ENCODE measurements at regions not wholly inside any gene's neighbourhood (a gene's known extent, or its start where the extent isn't known, plus 50 kb on each side); places are given as distances from the start of the nearest gene placed in this dataset.

DNA sequence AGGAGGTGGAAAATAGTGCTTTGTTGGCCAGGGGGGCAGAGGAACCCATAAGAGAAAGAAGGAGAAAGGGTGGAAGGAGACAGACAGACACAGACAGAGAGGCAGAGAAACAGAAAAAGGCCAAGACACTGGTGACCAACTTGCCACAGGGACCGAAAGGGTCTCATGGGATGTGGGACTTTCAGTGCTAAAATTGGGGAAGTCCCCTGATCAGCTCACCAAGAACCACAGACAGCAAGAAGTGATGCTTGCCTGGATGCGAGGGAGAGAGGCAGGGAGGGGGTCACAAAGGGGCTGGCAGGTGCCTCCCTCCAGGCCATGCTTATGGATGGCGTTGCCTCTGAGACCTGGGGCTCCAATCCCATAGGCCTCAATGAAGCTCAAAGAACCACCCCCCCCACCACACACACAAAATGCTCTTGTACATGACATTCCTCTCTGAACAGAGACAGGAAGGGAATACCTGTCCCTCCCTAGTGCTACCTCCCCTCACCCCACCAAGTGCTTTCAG, 413.4 kb downstream of the MN1 start:
- no peak for DNase-seq (ENCODE audit: low read depth)

DNA sequence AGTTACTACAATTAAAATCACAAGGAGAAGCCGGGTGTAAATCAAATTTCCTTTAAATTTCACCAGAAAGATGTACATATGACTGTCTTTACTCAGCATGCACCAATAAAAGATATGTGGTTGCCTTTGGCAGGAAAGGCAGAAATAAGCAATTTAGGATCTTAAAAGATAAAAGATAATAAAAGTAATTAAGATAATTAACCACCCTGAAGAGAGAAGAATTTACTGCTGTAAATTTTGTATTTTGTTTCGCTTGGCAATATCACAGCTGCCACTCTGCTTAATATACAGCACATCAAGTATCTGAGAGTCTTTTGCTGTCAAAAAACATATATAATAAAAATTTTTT, 411.9 kb downstream of the MN1 start:
- DNase-seq (ENCODE audit: low read depth) = no peak

DNA sequence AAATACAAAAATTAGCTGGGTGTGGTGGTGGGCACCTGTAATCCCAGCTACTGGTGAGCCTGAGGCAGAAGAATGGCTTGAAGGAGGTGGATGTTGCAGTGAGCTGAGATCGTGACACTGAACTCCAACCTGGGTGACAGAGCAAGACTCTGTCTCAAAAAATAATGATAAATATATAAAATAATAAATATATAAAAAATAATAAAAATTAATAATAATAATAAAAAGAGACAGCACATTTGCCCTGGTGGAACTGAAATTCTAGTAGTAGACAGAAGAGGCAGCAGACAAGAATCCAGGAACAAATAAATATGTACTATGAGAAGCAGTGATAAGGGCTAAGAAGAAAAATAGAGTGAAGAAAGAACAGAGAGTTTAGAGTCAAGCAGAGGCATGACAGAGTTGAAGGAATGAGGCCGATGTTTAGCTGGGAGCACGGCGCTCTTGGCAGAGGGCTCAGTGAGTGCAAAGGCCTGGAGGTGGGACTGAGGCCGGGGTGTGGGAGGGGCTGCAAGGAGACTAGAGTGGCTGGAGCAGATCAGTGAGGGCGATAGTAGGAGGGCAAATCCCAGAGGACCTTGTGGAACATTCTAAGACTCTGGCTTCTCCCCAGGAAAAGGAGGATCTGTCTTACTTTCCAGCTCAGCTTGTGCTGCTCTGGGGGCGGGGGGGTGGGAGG, 410.3 kb downstream of the MN1 start:
- DNase-seq (ENCODE audit: low read depth) = no peak

DNA sequence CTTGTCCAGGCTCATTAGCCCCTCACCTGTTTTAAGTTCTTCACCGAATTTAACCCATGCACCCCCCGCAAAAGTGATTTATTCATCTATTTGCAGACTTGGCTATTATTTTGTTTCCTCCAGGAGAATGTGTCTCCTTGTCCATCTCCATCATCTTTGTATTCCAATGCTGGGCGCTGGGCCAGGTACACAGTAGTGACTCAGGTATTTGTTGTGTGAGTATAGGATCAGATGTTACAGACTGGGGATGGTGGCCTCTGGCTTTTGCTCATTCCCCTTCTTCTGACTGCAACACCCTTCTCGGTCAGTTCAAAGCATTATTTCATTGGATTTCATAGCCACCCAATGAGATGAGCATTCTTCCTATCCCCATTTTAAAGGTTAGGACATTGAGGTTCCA, 408.2 kb downstream of the MN1 start:
- no peak for DNase-seq (ENCODE audit: low read depth)

DNA sequence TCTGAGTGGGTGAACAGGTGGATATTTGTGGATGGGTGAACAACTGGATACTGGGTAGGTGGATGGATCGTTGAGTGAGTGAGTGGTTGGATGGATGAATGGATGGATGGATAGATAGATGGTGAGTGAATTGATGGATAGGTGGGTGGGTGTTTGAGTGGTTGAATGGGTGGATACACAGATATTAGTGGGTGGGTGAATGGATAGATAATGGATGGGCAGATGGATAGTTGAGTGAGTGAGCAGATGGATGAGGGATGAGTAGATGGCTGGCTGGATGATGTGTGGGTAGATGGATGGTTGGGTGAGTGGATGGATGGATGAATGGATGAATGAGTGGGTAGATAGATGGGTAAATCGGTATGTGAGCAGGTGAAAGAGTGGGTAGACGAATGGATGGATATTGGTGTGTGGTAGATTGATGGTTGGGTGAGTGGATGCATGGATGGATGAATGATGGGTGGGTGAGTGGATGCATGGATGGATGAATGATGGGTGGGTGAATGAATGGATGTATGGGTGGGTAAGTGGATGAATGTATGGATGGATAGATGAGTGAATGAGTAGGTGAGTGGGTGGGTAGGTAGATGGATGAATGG, 406.7 kb downstream of the MN1 start:
- DNase-seq (ENCODE audit: low read depth) = no peak

DNA sequence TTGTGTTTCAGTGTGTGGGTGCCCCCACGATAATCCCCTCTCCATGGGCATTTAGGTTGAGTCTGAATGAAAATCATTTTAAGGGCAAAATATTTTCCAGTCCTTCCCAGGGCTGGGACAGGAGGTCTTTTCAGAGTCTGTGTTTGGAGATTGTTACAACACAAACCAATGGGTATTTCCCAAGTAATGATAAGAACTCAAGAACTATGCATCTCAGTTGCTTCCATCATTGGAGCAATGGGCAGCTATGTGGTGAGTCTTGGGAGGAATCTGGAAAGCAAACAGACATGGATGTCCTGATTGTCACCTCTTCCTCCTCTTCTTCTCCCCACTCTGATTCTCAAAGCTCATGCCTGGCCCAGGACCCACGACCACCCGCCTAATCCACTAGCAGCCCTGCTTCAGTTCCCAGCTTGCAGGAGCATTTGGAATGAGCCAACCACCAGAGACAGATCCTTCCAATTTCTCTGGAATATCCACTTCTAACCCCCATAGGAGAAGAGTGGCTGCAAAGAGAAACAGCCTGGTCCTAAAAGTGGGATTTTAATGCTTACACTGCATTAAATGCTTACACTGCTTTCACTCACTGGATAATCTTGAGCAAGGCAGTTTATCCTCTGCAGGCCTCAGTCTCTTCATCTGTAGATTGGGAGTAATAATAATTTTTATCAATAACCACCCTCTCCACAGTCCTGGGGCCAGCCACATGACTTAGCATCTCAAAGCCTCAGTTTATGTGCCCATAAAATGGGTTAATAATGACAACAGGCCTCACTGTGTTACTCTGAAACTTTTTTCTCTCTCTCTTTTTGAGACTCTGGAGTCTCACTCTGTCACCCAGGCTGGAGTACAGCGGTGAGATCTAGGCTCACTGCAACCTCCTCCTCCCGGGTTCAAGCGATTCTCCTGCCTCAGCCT, 404.3 kb downstream of the MN1 start:
- no peak for DNase-seq (ENCODE audit: low read depth)

DNA sequence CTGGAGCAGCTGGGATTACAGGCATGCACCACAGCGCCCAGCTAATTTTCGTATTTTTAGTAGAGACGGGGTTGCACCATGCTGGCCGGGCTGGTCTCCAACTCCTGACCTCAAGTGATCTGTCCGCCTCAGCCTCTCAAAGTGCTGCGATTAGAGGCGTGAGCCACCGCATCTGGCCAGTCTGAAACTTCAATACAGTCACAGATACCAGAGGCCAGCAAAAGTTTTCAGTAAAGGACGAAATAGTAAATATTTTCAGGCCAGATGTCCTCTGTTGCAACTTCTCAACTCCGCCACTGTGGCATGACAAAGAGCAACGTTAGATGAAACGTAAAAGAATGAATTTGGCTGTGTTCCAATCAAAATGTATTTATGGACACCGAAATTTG, 403.6 kb downstream of the MN1 start:
- DNase-seq (ENCODE audit: low read depth) = no peak

DNA sequence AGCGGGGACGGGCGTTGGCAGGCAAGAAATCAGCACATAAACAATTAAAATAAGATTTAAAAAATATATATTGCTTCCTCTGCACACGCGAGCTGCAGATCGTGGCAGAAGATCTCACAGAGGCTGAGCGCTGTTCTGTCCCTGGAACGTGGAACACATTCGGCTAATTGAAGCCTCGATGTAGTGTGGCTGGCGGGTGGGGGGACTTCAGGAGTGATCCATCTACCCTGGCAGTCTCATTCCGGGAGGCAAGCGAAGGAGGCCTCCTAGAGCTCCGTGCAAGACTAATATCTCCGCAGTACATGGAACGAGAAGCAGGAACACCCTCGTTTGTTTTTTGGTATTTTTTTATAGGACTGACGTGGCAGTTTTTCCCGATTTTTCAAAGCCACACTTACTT, 402.4 kb downstream of the MN1 start:
- DNase-seq (ENCODE audit: low read depth) = no peak

DNA sequence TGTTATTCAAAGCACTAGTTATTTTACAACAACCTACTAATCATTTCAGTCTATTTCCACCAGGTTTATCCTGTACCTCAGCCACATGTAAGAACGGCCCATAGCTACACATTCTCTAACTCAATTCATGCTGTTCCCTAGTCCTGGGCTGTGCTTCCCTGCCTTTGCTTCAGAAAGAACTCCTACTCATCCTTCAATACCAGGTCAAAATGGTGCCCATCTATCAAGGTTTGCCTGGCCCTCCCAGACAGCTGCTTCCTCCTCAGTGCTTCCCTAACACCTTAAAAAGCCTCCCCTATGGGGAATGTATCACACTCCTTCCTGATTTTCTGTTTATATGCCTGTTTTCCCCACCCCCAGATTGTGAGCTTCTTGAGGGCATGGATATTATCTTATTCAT, 400.7 kb downstream of the MN1 start:
- DNase-seq (ENCODE audit: low read depth) = no peak

DNA sequence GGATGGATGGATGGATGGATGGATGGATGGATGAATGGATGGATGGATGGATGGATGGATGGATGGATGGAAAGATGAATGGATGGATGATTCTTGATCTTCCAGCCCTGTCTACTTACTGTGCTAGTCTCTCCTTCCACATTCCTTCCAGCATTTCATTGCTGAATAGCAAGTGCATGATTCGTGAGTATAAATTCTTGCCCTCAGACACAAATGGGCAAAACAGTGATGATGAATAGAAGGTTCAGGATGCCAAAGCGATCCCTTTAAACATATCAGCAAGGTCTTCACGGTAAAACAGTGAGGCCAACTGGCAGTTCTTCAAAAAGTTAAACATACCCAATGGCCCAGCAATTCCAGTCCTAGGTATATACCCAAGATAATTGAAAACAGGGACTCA, 400.2 kb downstream of the MN1 start:
- no peak for DNase-seq (ENCODE audit: low read depth)

DNA sequence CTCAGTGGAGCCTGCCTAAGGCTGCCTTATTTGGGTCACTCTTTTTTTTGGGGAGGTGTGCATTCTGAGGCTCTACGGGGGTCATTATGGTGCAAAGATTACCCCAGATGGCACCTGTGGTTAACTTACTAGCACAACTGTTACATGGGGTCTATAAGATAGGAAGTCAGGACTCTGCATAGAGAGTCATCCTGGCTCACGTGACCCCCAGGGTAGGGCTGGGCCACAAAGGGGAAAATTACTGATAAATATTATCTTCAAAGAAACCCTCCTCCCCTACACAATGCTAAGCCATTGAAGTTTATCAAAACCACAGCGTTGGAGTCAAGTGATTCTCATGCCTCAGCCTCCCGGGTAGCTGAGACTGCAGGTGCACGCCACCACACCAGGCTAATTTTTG, 397.1 kb downstream of the MN1 start:
- no peak for DNase-seq (ENCODE audit: low read depth)

DNA sequence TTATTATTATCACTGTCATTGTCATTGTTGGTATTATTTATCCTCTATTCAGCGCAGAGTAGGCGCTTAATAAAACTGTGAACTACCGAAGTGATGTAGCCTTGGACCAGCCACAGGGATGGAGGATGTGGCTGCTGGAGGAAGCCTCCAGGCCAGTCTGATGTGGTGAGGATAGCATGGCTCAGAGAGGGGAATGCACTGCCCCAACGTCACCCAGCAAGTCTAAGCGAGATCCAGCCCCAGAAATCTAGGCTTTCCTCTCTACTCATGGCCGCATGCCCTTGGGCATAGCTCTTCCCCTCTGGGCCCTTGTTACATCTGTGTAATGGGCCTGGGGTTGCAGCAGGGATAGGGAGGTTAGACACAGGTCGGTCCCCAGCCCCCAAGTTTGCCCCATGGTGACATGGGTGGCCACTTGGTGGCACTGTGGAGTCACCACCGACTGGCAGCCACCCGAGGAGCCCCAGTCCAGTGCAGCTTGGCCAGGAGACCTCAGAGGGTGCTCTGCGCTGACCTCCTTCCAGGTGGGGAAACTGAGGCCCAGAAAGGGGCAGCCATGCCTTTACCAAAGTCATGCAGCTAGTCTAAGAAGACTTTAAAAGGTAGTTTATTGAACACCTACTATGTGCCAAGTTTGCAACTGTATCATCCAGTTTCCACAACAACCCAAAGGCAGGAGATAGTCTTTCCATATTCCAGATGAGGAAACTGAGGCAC, 395.7 kb downstream of the MN1 start:
- DNase-seq (ENCODE audit: low read depth) = no peak

DNA sequence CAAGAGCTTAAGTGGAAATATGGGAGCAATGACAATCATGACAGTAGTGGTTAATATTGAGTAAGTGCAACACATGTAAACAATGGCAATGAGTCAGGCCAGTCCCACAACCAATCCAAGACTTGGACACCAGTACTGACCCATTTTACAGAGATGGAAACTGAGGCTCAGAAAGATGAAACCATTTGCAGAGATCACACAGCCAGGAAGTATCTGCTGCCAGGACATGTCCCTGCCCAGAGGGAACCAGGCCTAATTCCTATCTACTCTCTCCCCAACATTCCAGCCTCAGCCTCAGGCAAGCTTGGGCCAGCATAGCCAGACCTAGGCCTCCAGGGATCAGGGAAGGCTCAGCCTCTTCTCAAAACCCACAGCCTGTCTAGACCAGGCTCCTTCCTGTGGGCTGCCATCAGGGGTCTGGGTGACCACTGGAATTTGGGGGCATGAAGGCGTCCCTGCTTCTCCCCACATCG, 395.1 kb downstream of the MN1 start:
- DNase-seq (ENCODE audit: low read depth) = no peak

DNA sequence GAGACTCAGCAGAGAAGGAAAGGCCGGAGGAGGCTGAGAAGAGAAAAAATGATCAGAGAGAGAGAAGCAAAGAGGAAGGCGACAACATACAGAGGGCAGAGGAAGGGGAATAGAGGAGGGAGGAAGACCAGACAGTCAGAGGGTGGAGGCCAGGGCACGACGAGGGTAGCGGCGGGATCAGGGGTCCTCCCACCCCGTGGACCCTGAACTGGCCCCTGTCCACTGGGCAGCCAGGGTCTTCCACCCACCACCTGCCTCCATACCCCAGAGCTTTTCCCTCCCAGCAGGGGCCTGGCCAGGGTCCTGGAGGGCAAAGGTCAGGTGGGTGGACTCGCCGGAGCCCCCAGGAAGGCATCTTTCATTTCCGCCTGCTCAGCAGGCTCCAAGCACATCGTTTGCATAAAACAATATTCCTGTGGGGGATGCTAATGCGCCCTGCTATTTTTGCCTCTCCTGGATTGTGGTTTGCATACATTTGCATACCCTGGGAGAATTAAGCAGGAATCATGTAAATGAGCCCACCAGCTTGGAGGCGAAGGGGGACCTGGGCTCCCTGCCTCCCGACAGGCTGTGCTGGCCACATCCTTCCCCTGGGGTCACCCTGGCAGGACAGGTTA, 394.1 kb downstream of the MN1 start:
- no peak for DNase-seq (ENCODE audit: low read depth)

DNA sequence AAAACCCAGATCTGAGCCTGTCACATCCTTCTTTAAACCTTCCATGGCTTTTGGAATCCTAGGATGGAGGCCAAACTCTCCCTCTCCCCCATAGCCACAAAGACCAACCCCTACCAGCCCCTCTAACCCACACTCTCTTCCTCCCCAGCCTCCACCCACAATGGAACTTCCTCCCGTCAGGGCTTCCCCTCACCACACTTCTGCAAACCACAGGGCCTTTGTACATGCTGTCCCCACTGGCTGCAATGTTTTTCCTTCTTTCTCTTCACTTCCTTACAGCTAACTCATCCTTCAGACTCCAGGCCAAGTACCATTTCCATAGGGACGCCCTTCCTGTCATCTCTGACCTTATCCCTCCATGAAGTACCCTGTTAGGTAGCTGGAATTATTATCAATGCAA, 393.5 kb downstream of the MN1 start:
- no peak for DNase-seq (ENCODE audit: low read depth)

DNA sequence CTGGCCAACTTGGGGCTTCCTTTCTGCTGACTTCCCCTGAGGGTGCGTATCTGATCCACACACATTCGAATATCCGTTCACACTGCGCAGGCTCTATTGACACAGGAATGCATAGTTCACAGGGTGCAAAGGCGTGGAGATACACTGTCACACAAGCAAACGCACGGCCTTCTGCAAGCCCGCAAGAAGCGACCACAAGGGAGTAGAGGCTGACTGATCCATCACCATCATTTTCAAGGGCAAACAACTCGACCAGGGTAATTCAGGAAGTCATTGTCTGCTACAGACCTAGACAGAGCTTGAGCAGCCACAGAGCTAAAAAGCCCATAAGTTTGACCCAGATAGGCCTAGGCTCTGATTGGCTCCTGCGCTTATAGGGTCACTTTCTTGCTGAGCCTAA, 392.3 kb downstream of the MN1 start:
- no peak for DNase-seq (ENCODE audit: low read depth)

DNA sequence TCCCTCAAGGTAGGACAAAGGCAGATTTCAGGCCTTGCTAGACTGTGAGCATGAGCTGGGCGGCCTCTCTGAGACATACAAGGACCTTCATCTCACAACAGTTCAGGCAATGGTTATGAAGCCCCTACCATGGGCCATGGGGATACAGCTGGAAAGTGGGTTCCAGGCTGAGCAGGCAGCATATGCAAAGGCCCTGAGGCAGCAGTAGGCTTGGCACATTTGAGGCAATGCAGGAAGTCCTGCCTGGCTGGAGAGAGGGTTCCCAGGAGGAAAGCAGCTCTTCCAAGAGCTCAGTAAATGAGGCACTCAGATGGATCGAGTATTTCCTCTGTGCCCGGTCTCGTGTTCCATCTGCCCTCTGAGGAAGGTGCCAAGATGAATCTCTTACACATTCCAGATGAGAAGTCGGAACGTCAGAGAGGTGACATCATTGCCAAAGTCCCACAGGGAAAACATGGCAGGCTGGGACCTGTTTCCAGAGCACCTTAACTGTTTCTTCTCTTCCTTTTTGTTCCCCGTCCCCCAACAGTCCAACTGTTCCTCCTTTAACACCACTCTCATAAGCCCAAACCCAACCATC, 388.6 kb downstream of the MN1 start:
- no peak for DNase-seq (ENCODE audit: low read depth)

DNA sequence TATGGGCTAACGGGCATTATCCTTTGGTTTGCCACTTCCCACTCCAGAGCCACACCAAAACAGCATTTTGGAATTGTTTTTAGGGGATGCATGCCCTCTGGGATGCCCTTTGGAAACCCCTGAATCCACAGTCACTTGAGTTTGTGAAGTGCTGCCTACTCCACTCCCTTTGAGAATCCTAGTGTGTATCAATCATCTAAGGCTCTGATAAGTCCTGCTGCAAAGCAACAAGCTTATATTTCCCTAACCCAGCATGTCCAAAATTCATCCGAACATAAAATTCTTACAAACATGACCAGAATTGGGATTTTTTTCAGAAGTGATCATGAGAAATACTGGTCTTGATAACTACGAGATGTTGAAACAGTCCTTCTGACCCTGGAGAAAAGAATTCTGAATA, 387.9 kb downstream of the MN1 start:
- DNase-seq (ENCODE audit: low read depth) = no peak

DNA sequence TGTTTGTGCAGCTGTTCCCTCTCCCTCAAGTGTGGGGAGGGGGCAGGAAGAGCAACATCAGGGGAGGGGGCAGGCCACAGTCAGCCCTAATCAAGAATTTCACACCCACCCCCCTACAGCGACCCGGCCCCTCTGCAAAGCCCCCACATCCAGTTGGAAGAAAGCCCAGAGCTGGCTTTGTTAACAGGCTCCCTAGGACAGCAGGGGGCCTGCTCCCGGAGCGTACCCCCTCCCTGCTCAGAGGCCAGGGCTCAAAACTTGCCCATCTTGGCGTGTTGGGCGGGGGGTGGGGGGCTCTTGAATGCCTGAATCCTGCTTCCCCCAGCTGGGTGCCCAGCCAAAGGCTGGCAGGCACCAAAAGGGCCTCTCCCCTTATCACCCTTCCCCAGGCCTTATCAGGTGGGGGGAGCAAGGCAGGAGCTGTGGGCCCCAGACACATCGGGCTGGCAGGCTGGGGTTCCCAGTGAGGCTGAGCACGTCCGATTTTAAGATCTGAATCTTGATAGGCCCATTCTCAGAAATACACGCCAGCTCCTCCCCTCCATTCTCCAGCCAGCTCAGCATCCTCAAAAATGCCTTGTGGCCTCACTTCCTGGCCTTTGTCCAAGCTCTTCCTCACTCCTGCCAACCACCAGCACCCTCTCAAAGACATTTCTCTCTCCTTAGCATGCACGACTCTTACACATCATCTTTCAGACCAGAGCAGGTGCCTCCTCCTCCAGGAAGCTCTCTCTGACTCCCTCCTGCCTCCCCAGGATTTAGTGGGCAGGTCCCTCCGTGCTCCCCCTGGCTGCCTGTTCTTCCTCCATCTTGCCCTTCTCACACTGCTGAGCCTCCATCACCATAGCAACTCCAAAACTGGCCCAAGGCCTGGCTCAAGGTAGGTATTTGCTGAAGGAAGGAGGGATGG, 384.8 kb downstream of the MN1 start:
- no peak for DNase-seq (ENCODE audit: low read depth)

DNA sequence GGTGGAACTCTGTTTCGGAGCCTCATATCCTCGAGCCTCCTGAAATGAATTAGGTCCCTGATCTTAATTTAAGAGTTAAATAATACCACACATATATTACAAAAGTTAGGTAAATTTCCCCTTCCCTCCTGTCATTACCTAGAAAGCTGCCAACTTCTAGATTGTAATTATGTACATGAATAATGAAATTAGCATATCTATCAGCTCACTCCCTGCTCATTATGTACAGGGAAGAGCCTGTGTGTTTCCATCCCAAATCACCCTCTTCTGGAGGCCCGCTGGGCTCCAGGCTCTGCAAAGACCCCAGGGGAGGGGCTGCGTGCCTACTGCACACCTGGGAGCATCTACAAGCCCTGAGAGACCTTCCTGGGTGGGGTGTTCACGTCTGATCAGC, 384.1 kb downstream of the MN1 start:
- no peak for DNase-seq (ENCODE audit: low read depth)

DNA sequence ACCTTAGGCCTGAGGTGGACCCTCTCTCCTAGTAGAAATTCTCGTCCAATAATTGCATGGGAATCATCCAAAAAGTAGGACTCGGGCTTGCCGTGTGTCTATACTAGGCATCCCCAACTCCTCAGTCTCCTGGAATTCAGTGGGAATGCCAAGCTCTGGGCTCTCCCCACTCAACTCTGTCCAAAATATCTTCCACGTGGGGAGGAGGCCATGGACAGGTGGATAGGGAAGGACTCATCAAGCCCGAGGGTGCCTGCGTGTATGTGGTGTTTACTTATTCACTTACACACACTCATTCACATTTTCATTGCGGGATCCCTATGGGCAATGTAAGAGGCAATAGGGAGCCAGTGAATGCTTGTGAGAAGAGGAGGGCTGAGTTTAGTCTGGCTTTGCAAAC, 383.3 kb downstream of the MN1 start:
- DNase-seq (ENCODE audit: low read depth) = no peak
